ENCODE measurements at regions not wholly inside any gene's neighbourhood (a gene's known extent, or its start where the extent isn't known, plus 50 kb on each side); places are given as distances from the start of the nearest gene placed in this dataset.
"Not testable (repeated sequence)": the region's sequence is repeated elsewhere in the genome, so short reads cannot be mapped to it uniquely, and the experiment has no call there.

GRCh38 chr17:13171790-13172189 lies 154.0 kb upstream of the ELAC2 start:
- Histone ChIP-seq H3K27me3 (no peaks in the 10 kb centered on the region), H3K36me3 (no peaks in the 10 kb centered on the region), H3K27ac (no peak overlapping the region), H3K4me1 (no peaks in the 10 kb centered on the region), H3K9me3 (replicated peaks) (peaks cover 18% of the 10 kb centered on the region), H3K4me3 (no peak overlapping the region)
- no peak for DNase-seq

- no peak overlapping the region for H3K27ac ChIP-seq
- no peak for DNase-seq
Observed at GRCh38 chr17:13162361-13162760, 144.5 kb upstream of the ELAC2 start.

GRCh38 chr17:13160790-13161189 lies 143.0 kb upstream of the ELAC2 start:
- no peak overlapping the region for H3K27ac ChIP-seq
- no peaks in the 10 kb centered on the region for H3K9me3 ChIP-seq (replicated peaks)
- no peak overlapping the region for H3K4me3 ChIP-seq
- no peaks in the 10 kb centered on the region for H3K36me3 ChIP-seq
- H3K4me1 ChIP-seq, result no peaks in the 10 kb centered on the region
- no peaks in the 10 kb centered on the region for H3K27me3 ChIP-seq
- no peak for DNase-seq

More at GRCh38 chr17:13162361-13162760, 144.5 kb upstream of the ELAC2 start:
- Histone ChIP-seq H3K36me3 (no peaks in the 10 kb centered on the region), H3K9me3 (replicated peaks) (no peaks in the 10 kb centered on the region; the same call in 1 of the 2 replicates), H3K4me1 (no peaks in the 10 kb centered on the region), H3K27me3 (no peaks in the 10 kb centered on the region), H3K4me3 (no peak overlapping the region)

- no peak for DNase-seq
- Histone ChIP-seq H3K27me3 (no peaks in the 10 kb centered on the region), H3K4me3 (no peak overlapping the region)
Observed at GRCh38 chr17:13160296-13160695, 142.5 kb upstream of the ELAC2 start.

GRCh38 chr17:13158494-13159240 lies 140.8 kb upstream of the ELAC2 start:
- Histone ChIP-seq H3K4me1 (no peaks in the 10 kb centered on the region), H3K36me3 (no peaks in the 10 kb centered on the region), H3K9me3 (replicated peaks) (no peaks in the 10 kb centered on the region), H3K4me3 (no peak overlapping the region), H3K27me3 (no peaks in the 10 kb centered on the region), H3K27ac (no peak overlapping the region)
- no peak for DNase-seq

More at GRCh38 chr17:13160296-13160695, 142.5 kb upstream of the ELAC2 start:
- H3K27ac ChIP-seq, result no peak overlapping the region
- no peaks in the 10 kb centered on the region for H3K4me1 ChIP-seq
- H3K9me3 ChIP-seq (replicated peaks), result no peaks in the 10 kb centered on the region
- H3K36me3 ChIP-seq, result no peaks in the 10 kb centered on the region

- H3K27me3 ChIP-seq, result no peaks in the 10 kb centered on the region
- H3K36me3 ChIP-seq, result no peaks in the 10 kb centered on the region
- H3K27ac ChIP-seq, result no peak overlapping the region
- no peaks in the 10 kb centered on the region for H3K9me3 ChIP-seq (replicated peaks)
- no peaks in the 10 kb centered on the region for H3K4me1 ChIP-seq
- H3K4me3 ChIP-seq, result no peak overlapping the region
- DNase-seq, result no peak
Observed at GRCh38 chr17:13157656-13158055, 139.8 kb upstream of the ELAC2 start.

GRCh38 chr17:13154930-13155329 lies 137.1 kb upstream of the ELAC2 start:
- DNase-seq, result no peak
- H3K9me3 ChIP-seq (replicated peaks), result no peaks in the 10 kb centered on the region
- no peaks in the 10 kb centered on the region for H3K36me3 ChIP-seq
- no peak overlapping the region for H3K4me3 ChIP-seq
- H3K27me3 ChIP-seq, result no peaks in the 10 kb centered on the region
- no peak overlapping the region for H3K27ac ChIP-seq
- no peaks in the 10 kb centered on the region for H3K4me1 ChIP-seq

GRCh38 chr17:13154398-13154797 lies 136.6 kb upstream of the ELAC2 start:
- Histone ChIP-seq H3K9me3 (replicated peaks) (no peaks in the 10 kb centered on the region), H3K4me1 (no peaks in the 10 kb centered on the region), H3K4me3 (no peak overlapping the region), H3K36me3 (no peaks in the 10 kb centered on the region), H3K27me3 (no peaks in the 10 kb centered on the region), H3K27ac (no peak overlapping the region)
- no peak for DNase-seq

- no peaks in the 10 kb centered on the region for H3K27me3 ChIP-seq
- no peaks in the 10 kb centered on the region for H3K4me1 ChIP-seq
- no peak overlapping the region for H3K4me3 ChIP-seq
- no peaks in the 10 kb centered on the region for H3K9me3 ChIP-seq (replicated peaks)
- no peaks in the 10 kb centered on the region for H3K36me3 ChIP-seq
- no peak overlapping the region for H3K27ac ChIP-seq
- no peak for DNase-seq
Observed at GRCh38 chr17:13153036-13153435, 135.2 kb upstream of the ELAC2 start.

GRCh38 chr17:13152501-13152900 lies 134.7 kb upstream of the ELAC2 start:
- no peak overlapping the region for H3K27ac ChIP-seq
- no peaks in the 10 kb centered on the region for H3K4me1 ChIP-seq
- DNase-seq, result no peak
- H3K4me3 ChIP-seq, result no peak overlapping the region
- H3K9me3 ChIP-seq (replicated peaks), result no peaks in the 10 kb centered on the region
- H3K27me3 ChIP-seq, result no peaks in the 10 kb centered on the region
- no peaks in the 10 kb centered on the region for H3K36me3 ChIP-seq

- DNase-seq; H3K27ac ChIP-seq; H3K27me3 ChIP-seq; H3K4me1 ChIP-seq; H3K9me3 ChIP-seq (replicated peaks); H3K36me3 ChIP-seq; H3K4me3 ChIP-seq: not testable (repeated sequence)
Observed at GRCh38 chr17:13150738-13151137, 132.9 kb upstream of the ELAC2 start.

GRCh38 chr17:13143001-13143400 lies 125.2 kb upstream of the ELAC2 start:
- peak; percentile 54 to 59 for DNase-seq
- Histone ChIP-seq H3K9me3 (replicated peaks) (peaks cover 13% of the 10 kb centered on the region; the same call in 1 of the 2 replicates), H3K27me3 (no peaks in the 10 kb centered on the region), H3K36me3 (no peaks in the 10 kb centered on the region), H3K27ac (no peak overlapping the region), H3K4me3 (no peak overlapping the region), H3K4me1 (peaks cover 6% of the 10 kb centered on the region; the same call in 1 of the 2 replicates)

GRCh38 chr17:13140750-13141149 lies 122.9 kb upstream of the ELAC2 start:
- DNase-seq, result peak; percentile 60 to 82
- H3K27me3 ChIP-seq, result no peaks in the 10 kb centered on the region
- H3K36me3 ChIP-seq, result no peaks in the 10 kb centered on the region
- no peak overlapping the region for H3K4me3 ChIP-seq
- no peak overlapping the region for H3K27ac ChIP-seq
- H3K9me3 ChIP-seq (replicated peaks), result peaks cover 14% of the 10 kb centered on the region; the same call in 1 of the 2 replicates
- H3K4me1 ChIP-seq, result peaks cover 6% of the 10 kb centered on the region; the same call in 1 of the 2 replicates

GRCh38 chr17:13135506-13135905 lies 117.7 kb upstream of the ELAC2 start:
- Histone ChIP-seq H3K27ac (no peak overlapping the region), H3K9me3 (replicated peaks) (peaks cover 14% of the 10 kb centered on the region; the same call in 1 of the 2 replicates), H3K4me1 (no peaks in the 10 kb centered on the region), H3K27me3 (no peaks in the 10 kb centered on the region), H3K4me3 (no peak overlapping the region), H3K36me3 (no peaks in the 10 kb centered on the region)
- no peak for DNase-seq

GRCh38 chr17:13134076-13134475 lies 116.2 kb upstream of the ELAC2 start:
- H3K4me3 ChIP-seq, result no peak overlapping the region
- H3K36me3 ChIP-seq, result no peaks in the 10 kb centered on the region
- no peak overlapping the region for H3K27ac ChIP-seq
- no peaks in the 10 kb centered on the region for H3K27me3 ChIP-seq
- no peaks in the 10 kb centered on the region for H3K4me1 ChIP-seq
- peaks cover 9% of the 10 kb centered on the region; the same call in 1 of the 2 replicates for H3K9me3 ChIP-seq (replicated peaks)
- DNase-seq, result no peak

- no peak overlapping the region for H3K4me3 ChIP-seq
- H3K36me3 ChIP-seq, result no peaks in the 10 kb centered on the region
- no peaks in the 10 kb centered on the region for H3K4me1 ChIP-seq
- no peak for DNase-seq
- H3K27ac ChIP-seq, result no peak overlapping the region
- no peaks in the 10 kb centered on the region for H3K9me3 ChIP-seq (replicated peaks)
- no peaks in the 10 kb centered on the region for H3K27me3 ChIP-seq
Observed at GRCh38 chr17:13131225-13131624, 113.4 kb upstream of the ELAC2 start.
